ENCODE measurements at regions not wholly inside any gene's neighbourhood (a gene's known extent, or its start where the extent isn't known, plus 50 kb on each side); places are given as distances from the start of the nearest gene placed in this dataset.
A peak's percentile ranks its signal among the peaks of the same experiment; 100 is the strongest.

DNA sequence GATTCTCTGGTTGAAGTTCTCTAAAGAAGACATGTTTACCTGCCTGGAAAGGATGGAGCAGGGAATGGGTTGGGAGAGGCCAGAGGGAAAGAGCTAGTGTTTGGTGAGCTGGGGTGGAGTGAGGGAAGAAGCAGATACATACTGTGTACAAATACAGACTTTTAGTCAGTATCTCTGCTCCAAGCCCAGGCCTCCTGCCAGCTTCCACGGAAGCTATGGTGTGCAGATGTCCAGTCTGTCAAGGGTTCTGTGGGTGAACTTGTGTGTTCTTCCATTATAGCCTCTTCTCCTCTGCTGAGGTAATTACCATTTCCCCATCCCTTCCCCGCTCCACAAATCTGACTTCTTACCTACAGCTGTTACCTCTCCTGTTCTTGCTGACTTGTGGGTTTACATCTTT, 208.6 kb downstream of the HRH4 start:
- Histone ChIP-seq H3K9me3 (ENCODE audit: control insufficient read depth, insufficient read depth, low read length) (no peaks in the 10 kb centered on the region), H3K79me1 (ENCODE audit: low read depth in 1 of 2, low read length in 2 of 2) (no peaks in the 10 kb centered on the region), H3K4ac (ENCODE audit: low read depth, low read length) (peak overlapping the region; percentile 74), H4K20me1 (ENCODE audit: insufficient read depth, low read length) (no peaks in the 10 kb centered on the region), H3K18ac (ENCODE audit: low read depth, low read length) (peak overlapping the region; percentile 77), H3K36me3 (ENCODE audit: control insufficient read depth, insufficient read depth, low read length) (no peaks in the 10 kb centered on the region), H3K4me1 (ENCODE audit: control insufficient read depth, insufficient read depth, low read length) (peaks cover 10% of the 10 kb centered on the region; the same call in 1 of the 2 replicates), H2AK5ac (ENCODE audit: low read depth, low read length) (peak overlapping the region; percentile 18; the same call in 1 of the 2 replicates), H3K4me2 (ENCODE audit: low read depth, low read length) (no peak overlapping the region), H3K23ac (ENCODE audit: low read depth, low read length) (peak overlapping the region; percentile 3; the same call in 1 of the 2 replicates), H2BK120ac (ENCODE audit: low read depth, low read length) (peak overlapping the region; percentile 74), H3K4me3 (ENCODE audit: insufficient read depth, low read depth, low read length) (no peak overlapping the region), H3K14ac (replicated peaks; ENCODE audit: low read depth, low read length) (peak overlapping the region; percentile 37; the same call in 1 of the 2 replicates), H2BK20ac (ENCODE audit: low read depth, low read length) (peak overlapping the region; percentile 54), H4K8ac (ENCODE audit: low read depth in 2 of 2, low read length in 2 of 2) (peak overlapping the region in 1 of 2 experiments; percentile 22; a peak in 1 of 4 replicates), H4K91ac (ENCODE audit: insufficient read depth, low read depth, low read length) (peak overlapping the region; percentile 32; the same call in 1 of the 2 replicates), H3K27me3 (ENCODE audit: control insufficient read depth, insufficient read depth, low read length) (0 out of 2 replicates have a peak, but pooled peaks cover 2% of the 10 kb centered on the region), H3K27ac (ENCODE audit: insufficient read depth, low read length) (no peak overlapping the region), H3K56ac (ENCODE audit: extremely low read depth, insufficient read depth, low read length) (no peak overlapping the region), H3K9me1 (ENCODE audit: insufficient read depth, low read length) (peaks cover 13% of the 10 kb centered on the region), H3K9ac (ENCODE audit: low read depth, low read length) (no peak overlapping the region), H2AFZ (replicated peaks; ENCODE audit: low read length, poor library complexity) (no peak overlapping the region), H2BK5ac (ENCODE audit: low read depth, low read length, poor library complexity, severe bottlenecking) (no peak overlapping the region), H2AK9ac (replicated peaks; ENCODE audit: low read depth, low read length, poor library complexity) (no peak overlapping the region), H2BK15ac (ENCODE audit: low read depth, low read length) (peak overlapping the region; percentile 70; the same call in 1 of the 3 replicates), H4K5ac (ENCODE audit: low read depth, low read length) (peak overlapping the region; percentile 61; the same call in 1 of the 2 replicates)
- TF ChIP-seq RFX5 (IDR thresholded peaks at IDR 0.05; ENCODE audit: low read depth, low read length) (no peak), NFE2L2 (IDR thresholded peaks at IDR 0.05; ENCODE audit: low read depth, low read length) (no peak), RCOR1 (IDR thresholded peaks at IDR 0.05; ENCODE audit: insufficient replicate concordance, low read length) (no peak), POLR2A (IDR thresholded peaks at IDR 0.05; ENCODE audit: low read depth, low read length) (no peak), RAD21 (IDR thresholded peaks at IDR 0.05; ENCODE audit: low read length) (no peak), MXI1 (IDR thresholded peaks at IDR 0.05; ENCODE audit: borderline replicate concordance, low read depth, low read length) (no peak), MAFK (IDR thresholded peaks at IDR 0.05; ENCODE audit: low read depth, low read length) (no peak), SMC3 (IDR thresholded peaks at IDR 0.05; ENCODE audit: low read depth, low read length) (no peak)
- TF ChIP-seq, protein P1, sequence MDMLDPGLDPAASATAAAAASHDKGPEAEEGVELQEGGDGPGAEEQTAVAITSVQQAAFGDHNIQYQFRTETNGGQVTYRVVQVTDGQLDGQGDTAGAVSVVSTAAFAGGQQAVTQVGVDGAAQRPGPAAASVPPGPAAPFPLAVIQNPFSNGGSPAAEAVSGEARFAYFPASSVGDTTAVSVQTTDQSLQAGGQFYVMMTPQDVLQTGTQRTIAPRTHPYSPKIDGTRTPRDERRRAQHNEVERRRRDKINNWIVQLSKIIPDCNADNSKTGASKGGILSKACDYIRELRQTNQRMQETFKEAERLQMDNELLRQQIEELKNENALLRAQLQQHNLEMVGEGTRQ (IDR thresholded peaks at IDR 0.05; ENCODE audit: low read depth, low read length), result no peak
- CTCF ChIA-PET, result interaction anchor here (0.6 to 1.4 kb wide), 2 partner anchors 58 to 77 kb away, joined by 3 to 4 read pairs; no protein-coding TSS in a partner anchor
- BruUV-seq (replicated peaks), result no TSS peak
- no peak for DNase-seq
- 0 out of 2 replicates have a peak, but pooled peaks have one; percentile 27 for ATAC-seq (ENCODE audit: low read depth)
- intact Hi-C loops (cut with micrococcal nuclease), result no loop called here
- WGBS, 2 experiments (ENCODE audit: extremely low coverage in 2 of 2, insufficient read length in 1 of 2), result no CpG with 5 or more reads among the region's 2 CpGs
- POLR2A ChIA-PET (ENCODE audit: unreplicated experiment), result no interaction called here
- in situ Hi-C loops (cut with MboI; ENCODE audit: low sequenced_read_pairs), result no loop called here
- dilution Hi-C loops (cut with HindIII; ENCODE audit: low sequenced_read_pairs, unreplicated experiment), result no loop called here
